Sigmoid colon (tissue), 3 donors: ENCODE measurements at regions not wholly inside any gene's neighbourhood (a gene's known extent, or its start where the extent isn't known, plus 50 kb on each side); places are given as distances from the start of the nearest gene placed in this dataset.

Experiments used
- POLR2A ChIP-seq, 2 donors: fragments of 450-650 bp; IDR thresholded peaks; one replicate each; pipeline ENCODE4 v1.6.1; 2016; ENCODE audit warnings: antibody characterized with exemption in 2 of 2, mild to moderate bottlenecking in 2 of 2, moderate library complexity in 2 of 2
- TF ChIP-seq, protein P1 (sequence below), 4 experiments: fragments of 450-650 bp in 3 of 4; fragments of 200-600 bp in 1 of 4; IDR thresholded peaks; one replicate each; pipeline ENCODE4 v1.5.1; 2016 to 2019; ENCODE audit warnings: antibody characterized with exemption in 4 of 4, mild to moderate bottlenecking in 3 of 4, moderate library complexity in 2 of 4

- no peak for TF ChIP-seq POLR2A (IDR thresholded peaks at IDR 0.05)
- TF ChIP-seq, protein P1, sequence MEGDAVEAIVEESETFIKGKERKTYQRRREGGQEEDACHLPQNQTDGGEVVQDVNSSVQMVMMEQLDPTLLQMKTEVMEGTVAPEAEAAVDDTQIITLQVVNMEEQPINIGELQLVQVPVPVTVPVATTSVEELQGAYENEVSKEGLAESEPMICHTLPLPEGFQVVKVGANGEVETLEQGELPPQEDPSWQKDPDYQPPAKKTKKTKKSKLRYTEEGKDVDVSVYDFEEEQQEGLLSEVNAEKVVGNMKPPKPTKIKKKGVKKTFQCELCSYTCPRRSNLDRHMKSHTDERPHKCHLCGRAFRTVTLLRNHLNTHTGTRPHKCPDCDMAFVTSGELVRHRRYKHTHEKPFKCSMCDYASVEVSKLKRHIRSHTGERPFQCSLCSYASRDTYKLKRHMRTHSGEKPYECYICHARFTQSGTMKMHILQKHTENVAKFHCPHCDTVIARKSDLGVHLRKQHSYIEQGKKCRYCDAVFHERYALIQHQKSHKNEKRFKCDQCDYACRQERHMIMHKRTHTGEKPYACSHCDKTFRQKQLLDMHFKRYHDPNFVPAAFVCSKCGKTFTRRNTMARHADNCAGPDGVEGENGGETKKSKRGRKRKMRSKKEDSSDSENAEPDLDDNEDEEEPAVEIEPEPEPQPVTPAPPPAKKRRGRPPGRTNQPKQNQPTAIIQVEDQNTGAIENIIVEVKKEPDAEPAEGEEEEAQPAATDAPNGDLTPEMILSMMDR (IDR thresholded peaks at IDR 0.05): no peak
Measured at GRCh38 chr1:104322131-104322530, 572.4 kb downstream of the AMY1C start.
